Ovary (tissue), 7 donors: ENCODE measurements at regions not wholly inside any gene's neighbourhood (a gene's known extent, or its start where the extent isn't known, plus 50 kb on each side); places are given as distances from the start of the nearest gene placed in this dataset.

ENCODE experiments used
- DNase-seq, 5 donors: peaks; one replicate each; pipeline ENCODE4 v3.0.0-alpha.2; 2019 to 2020
- H3K27ac ChIP-seq, 2 donors: fragments of 200-600 bp; one replicate each; pipeline versions ENCODE4 v1.5.1 to v1.8.0; 2019 to 2022
- H3K27me3 ChIP-seq: fragments of 200-600 bp; one replicate; pipeline ENCODE4 v1.8.0; 2022
- H3K36me3 ChIP-seq: fragments of 200-600 bp; sonication (generic); one replicate; pipeline ENCODE4 v1.5.1; 2019
- H3K4me1 ChIP-seq: one replicate; pipeline ENCODE4 v1.8.1; 2013; ENCODE audit warnings: mild to moderate bottlenecking, moderate library complexity; ENCODE audit not compliant: insufficient read depth
- H3K4me3 ChIP-seq: fragments of 200-600 bp; sonication (generic); one replicate; pipeline ENCODE4 v1.5.1; 2017
- H3K9me3 ChIP-seq, 2 donors: fragments of 200-600 bp in 1 of 2; sonication (generic) in 1 of 2; one replicate each; pipeline versions ENCODE4 v1.5.1 to v1.8.1; 2013 to 2019; ENCODE audit warnings: mild to moderate bottlenecking in 1 of 2, moderate library complexity in 1 of 2
- EP300 ChIP-seq: sonication (generic); formaldehyde crosslinking; IDR thresholded peaks from one replicate; pipeline ENCODE4 v1.6.1; 2017; ENCODE audit warnings: antibody characterized with exemption
- POLR2A ChIP-seq: fragments of 450-650 bp; IDR thresholded peaks from one replicate; pipeline ENCODE4 v1.6.1; 2017; ENCODE audit warnings: antibody characterized with exemption, mild to moderate bottlenecking, moderate library complexity
- WGBS, 3 donors: extraction: QIAGEN DNeasy Blood & Tissue Kit in 1 of 3; methylation state at CpG; one replicate each; pipeline versions ENCODE4 v1.1.5 to v1.1.7; 2013 to 2017; 5-methylcytosine and 5-hydroxymethylcytosine counted together
- intact Hi-C, 4 donors: fragments of 100-400 bp; cut with DNase I; formaldehyde crosslinking; loops; one replicate each; pipeline versions ENCODE4 v1.11.0 to v1.15.1; 2022 to 2023
- TF ChIP-seq, protein P1 (sequence below), 3 donors: fragments of 450-650 bp in 2 of 3; fragments of 200-600 bp in 1 of 3; IDR thresholded peaks; one replicate each; pipeline versions ENCODE4 v1.5.1 to v1.8.0; 2016 to 2022; ENCODE audit warnings: antibody characterized with exemption in 3 of 3, mild to moderate bottlenecking in 1 of 3
- donor health status: DM: no; HTN: no; CAD: no; lungs with moderate emphysema.
- donor health status: DM: no; HTN: no; CAD: no.
- donor health status: Bipolar disorder and iron deficiency.
- donor health status: DM: no; HTN: no; CAD: no.
- donor health status: DM: yes; HTN: yes; CAD: no.

DNA sequence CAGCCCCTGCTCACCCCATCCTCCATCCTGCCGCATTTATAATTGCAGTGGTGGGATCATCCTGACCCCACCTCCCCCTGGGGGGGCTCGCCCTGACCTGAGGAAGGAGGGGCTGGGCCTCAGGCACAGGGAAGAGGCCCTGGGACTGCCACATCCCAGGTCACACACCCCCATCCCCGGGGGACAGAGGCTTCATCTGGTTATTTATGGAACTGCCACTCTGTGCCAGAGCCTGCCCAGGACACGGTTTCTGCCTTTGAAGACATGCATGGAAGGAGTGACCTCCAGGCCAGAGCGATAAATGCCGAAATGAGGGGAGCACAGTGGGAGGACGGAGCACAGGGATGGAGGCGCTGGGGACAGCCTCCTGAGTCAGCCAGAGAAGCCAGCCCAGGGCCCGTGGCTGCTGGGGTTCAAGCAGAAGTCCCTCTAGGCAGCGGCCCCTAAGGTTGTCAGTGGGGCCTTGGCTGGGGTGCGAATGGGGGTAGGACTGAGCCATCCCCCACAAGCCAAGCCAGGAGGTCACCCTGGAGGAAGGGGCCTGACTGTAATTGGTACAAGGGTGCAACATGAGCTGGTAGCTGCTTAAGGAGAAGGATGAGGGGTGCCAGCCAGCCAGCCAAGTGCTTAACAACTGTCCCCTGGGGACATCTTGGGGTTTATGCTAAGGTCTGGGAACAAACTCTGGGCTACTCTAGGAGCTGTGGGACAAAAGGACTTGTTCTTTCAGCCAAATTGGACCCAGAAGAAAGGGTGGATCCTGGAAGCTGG lies 51.4 kb upstream of the SHISAL1 start:
- intact Hi-C loops: no loop called here
- H3K4me3 ChIP-seq: no peak overlapping the region
- peak overlapping the region in 1 of 2 donors; percentile 46 for H3K27ac ChIP-seq
- peak in 3 of 5 donors; percentile 20 to 46 (median 43) for DNase-seq
- no peaks in the 10 kb centered on the region for H3K9me3 ChIP-seq
- TF ChIP-seq, protein P1, sequence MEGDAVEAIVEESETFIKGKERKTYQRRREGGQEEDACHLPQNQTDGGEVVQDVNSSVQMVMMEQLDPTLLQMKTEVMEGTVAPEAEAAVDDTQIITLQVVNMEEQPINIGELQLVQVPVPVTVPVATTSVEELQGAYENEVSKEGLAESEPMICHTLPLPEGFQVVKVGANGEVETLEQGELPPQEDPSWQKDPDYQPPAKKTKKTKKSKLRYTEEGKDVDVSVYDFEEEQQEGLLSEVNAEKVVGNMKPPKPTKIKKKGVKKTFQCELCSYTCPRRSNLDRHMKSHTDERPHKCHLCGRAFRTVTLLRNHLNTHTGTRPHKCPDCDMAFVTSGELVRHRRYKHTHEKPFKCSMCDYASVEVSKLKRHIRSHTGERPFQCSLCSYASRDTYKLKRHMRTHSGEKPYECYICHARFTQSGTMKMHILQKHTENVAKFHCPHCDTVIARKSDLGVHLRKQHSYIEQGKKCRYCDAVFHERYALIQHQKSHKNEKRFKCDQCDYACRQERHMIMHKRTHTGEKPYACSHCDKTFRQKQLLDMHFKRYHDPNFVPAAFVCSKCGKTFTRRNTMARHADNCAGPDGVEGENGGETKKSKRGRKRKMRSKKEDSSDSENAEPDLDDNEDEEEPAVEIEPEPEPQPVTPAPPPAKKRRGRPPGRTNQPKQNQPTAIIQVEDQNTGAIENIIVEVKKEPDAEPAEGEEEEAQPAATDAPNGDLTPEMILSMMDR (IDR thresholded peaks at IDR 0.05): no peak
- no peak for TF ChIP-seq EP300
- TF ChIP-seq POLR2A: no peak
- no peaks in the 10 kb centered on the region for H3K36me3 ChIP-seq
- no peaks in the 10 kb centered on the region for H3K27me3 ChIP-seq
- WGBS, 3 donors: 62 to 78% (median 77%) methylated on average over 11 of the region's 11 CpGs
- H3K4me1 ChIP-seq: peaks cover 14% of the 10 kb centered on the region

DNA sequence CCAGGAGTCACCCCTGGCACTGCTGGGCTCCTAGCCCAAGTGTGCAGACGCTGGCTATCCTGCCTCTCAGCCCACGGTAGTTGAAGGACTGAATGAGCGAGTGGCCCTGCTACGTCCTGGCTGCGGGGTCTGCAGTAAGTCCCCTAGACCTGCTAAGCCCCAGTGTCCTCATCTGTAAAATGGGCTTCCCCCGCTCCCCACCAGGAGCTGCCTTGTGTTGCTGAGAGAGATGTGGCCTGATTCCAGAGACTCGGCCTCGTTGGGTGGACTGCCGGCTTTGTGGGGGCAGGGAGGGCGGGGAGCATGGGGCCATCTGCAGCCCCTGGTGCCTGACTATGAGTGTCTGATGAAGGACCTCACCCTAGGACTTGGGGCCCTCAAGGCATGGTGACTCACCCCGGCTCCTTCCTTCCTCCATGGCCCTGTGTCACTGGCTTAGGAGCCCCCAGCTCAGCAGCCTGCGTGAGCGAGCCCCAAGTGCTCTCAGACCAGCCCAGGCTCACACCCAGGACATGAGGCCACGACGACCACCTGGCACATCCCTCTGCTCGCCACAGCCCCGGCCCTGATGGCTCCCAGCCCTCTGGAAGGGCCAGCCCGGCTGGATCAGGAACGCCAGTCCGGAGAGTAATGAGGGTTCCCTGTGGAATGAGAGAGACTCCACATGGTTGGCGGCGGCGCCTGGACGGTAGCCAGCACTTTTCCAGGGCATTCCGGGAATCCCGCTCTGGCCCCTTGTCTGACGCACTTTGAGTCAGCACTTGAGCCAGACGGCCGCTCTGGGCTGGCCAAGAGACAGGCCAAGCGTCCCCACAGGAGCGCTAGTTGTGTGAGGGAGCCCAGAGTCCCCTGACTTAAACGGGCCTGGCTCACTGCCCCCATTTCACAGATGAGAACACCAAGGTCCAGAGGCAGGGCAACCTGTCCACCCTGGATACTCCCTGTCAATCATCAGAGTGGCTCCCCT lies 50.5 kb upstream of the SHISAL1 start:
- TF ChIP-seq EP300: peak; percentile 46
- TF ChIP-seq POLR2A: no peak
- TF ChIP-seq, protein P1 (IDR thresholded peaks at IDR 0.05): no peak
- Histone ChIP-seq H3K27me3 (no peaks in the 10 kb centered on the region), H3K27ac (peak overlapping the region in 1 of 2 donors; percentile 46), H3K9me3 (no peaks in the 10 kb centered on the region), H3K4me3 (no peak overlapping the region), H3K4me1 (peaks cover 15% of the 10 kb centered on the region), H3K36me3 (no peaks in the 10 kb centered on the region)
- peak; percentile 87 to 96 (median 93) for DNase-seq
- WGBS, 3 donors: 48 to 54% (median 52%) methylated on average over 26 to 32 of the region's 32 CpGs
- intact Hi-C loops: no loop called here

DNA sequence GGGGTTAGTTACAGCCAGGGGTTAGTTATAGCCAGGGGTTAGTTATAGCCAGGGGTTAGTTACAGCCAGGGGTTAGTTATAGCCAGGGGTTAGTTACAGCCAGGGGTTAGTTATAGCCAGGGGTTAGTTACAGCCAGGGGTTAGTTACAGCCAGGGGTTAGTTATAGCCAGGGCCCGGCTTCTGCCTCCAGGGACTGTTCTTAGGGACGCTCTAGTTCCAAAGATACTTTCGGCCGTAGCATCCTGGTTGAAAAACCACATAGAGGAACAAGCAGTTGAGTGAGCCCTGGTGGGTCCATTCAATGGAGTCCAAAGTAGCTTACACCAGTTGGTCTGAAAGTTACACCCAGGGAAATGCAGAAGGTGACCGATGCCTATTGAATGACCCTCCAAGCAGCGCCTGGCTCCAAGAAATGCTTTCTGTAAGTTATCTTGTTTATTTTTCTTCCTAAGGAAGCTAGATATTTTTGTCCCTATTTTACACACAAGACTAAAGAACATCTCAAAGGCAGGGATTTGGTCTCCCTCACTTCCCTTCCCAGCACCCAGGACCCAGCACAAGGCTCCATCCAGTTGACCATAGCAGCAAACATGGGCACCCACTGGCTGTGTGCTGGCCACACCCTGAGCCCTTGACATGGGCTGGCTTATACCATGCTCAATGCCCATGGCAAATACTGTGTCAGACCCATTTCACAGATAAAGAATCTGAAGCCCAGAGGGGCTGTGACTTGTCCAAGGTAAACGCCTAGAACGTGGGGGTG lies 49.7 kb upstream of the SHISAL1 start:
- TF ChIP-seq POLR2A (no peak), EP300 (no peak)
- TF ChIP-seq, protein P1 (IDR thresholded peaks at IDR 0.05): no peak
- H3K9me3 ChIP-seq: no peaks in the 10 kb centered on the region
- H3K4me3 ChIP-seq: no peak overlapping the region
- 77 to 79% (median 78%) methylated on average over 8 of the region's 8 CpGs for WGBS, 3 donors
- no peaks in the 10 kb centered on the region for H3K36me3 ChIP-seq
- H3K27ac ChIP-seq: peak overlapping the region in 1 of 2 donors; percentile 41
- H3K27me3 ChIP-seq: no peaks in the 10 kb centered on the region
- H3K4me1 ChIP-seq: peaks cover 22% of the 10 kb centered on the region
- intact Hi-C loops: no loop called here
- peak; percentile 3 to 17 (median 8) for DNase-seq
